Endothelial cell of umbilical vein (primary cell): ENCODE measurements at regions not wholly inside any gene's neighbourhood (a gene's known extent, or its start where the extent isn't known, plus 50 kb on each side); places are given as distances from the start of the nearest gene placed in this dataset.

Experiments
- BruUV-seq: library from RNA; stranded (reverse); fragments of 400-500 nt; replicated peaks from 2 replicates; lab custom pipeline; 2021; lab: Mats Ljungman, UMichigan
- CTCF ChIA-PET: fragments of 300-600, 350-600 bp; sonication (Branson Sonifier 250); formaldehyde crosslinking; loops from one replicate; lab custom pipeline; 2021; ENCODE audit warnings: antibody characterized with exemption, inconsistent platforms; lab: Charles Lee
- POLR2A ChIA-PET: fragments of 300-600, 350-600 bp; sonication (Branson Sonifier 250); formaldehyde crosslinking; loops from one replicate; lab custom pipeline; 2021; ENCODE audit warnings: antibody characterized with exemption, inconsistent platforms; lab: Charles Lee
- DNase-seq: peaks from one replicate; pipeline ENCODE4 v3.0.0-alpha.2; 2011; ENCODE audit warnings: low read depth, low spot score
- FAIRE-seq: peaks from 2 replicates; lab custom pipeline; 2011; peaks lifted over from hg19 to GRCh38; lab: Jason Lieb, UNC
- H2AFZ ChIP-seq: 2 replicates; pipeline ENCODE4 v1.6.0; 2012; ENCODE audit warnings: low read depth, low read length, control low read depth, inconsistent platforms
- H3K27ac ChIP-seq: 2 replicates; pipeline ENCODE4 v1.5.1; 2011; ENCODE audit warnings: low read depth, mild to moderate bottlenecking, control low read depth, low read length, moderate library complexity; ENCODE audit not compliant: insufficient read depth
- H3K27me3 ChIP-seq, 2 experiments: 2 replicates each; pipeline versions ENCODE4 v1.6.0 to v1.6.1; 2011; ENCODE audit warnings: low read length in 2 of 2, mixed read lengths in 1 of 2; ENCODE audit not compliant: control insufficient read depth in 2 of 2, insufficient read depth in 2 of 2
- H3K36me3 ChIP-seq, 2 experiments: 2 replicates in 1 of 2; 3 replicates in 1 of 2; pipeline ENCODE4 v1.5.1; 2011; ENCODE audit warnings: low read length in 2 of 2, mild to moderate bottlenecking in 1 of 2, moderate library complexity in 1 of 2; ENCODE audit not compliant: control insufficient read depth in 2 of 2, insufficient read depth in 2 of 2; ENCODE audit errors: extremely low read depth in 1 of 2
- H3K4me1 ChIP-seq: 3 replicates; pipeline ENCODE4 v1.5.1; 2011; ENCODE audit warnings: mild to moderate bottlenecking, low read length; ENCODE audit not compliant: control insufficient read depth, insufficient read depth; ENCODE audit errors: extremely low read depth
- H3K4me2 ChIP-seq: 2 replicates; pipeline ENCODE4 v1.6.1; 2011; ENCODE audit warnings: low read length, control low read depth, mixed read lengths; ENCODE audit not compliant: insufficient read depth
- H3K4me3 ChIP-seq, 3 experiments: fragments of 200-600 bp in 1 of 3; sonication (generic), shearing (Covaris generic) in 1 of 3; replicated peaks in 1 of 3; 2 replicates each; pipeline ENCODE4 v1.5.1; 2011 to 2016; ENCODE audit warnings: control low read depth in 3 of 3, low read length in 3 of 3, mild to moderate bottlenecking in 2 of 3, inconsistent platforms in 1 of 3, low read depth in 1 of 3, moderate library complexity in 1 of 3; ENCODE audit not compliant: insufficient read depth in 1 of 3
- H3K79me2 ChIP-seq: 2 replicates; pipeline ENCODE4 v1.6.0; 2012; ENCODE audit warnings: low read length, inconsistent platforms; ENCODE audit not compliant: control insufficient read depth, insufficient read depth
- H3K9ac ChIP-seq: replicated peaks from 2 replicates; pipeline ENCODE3; 2011; ENCODE audit warnings: low read length, control low read depth; ENCODE audit not compliant: insufficient read depth; ENCODE audit errors: extremely low read depth
- H3K9me1 ChIP-seq: replicated peaks from 3 replicates; pipeline ENCODE4 v1.6.0; 2011; ENCODE audit warnings: mild to moderate bottlenecking, low read length; ENCODE audit not compliant: control insufficient read depth, insufficient read depth; ENCODE audit errors: extremely low read depth
- H3K9me3 ChIP-seq: replicated peaks from 2 replicates; pipeline ENCODE4 v1.5.1; 2012; ENCODE audit warnings: low read length, inconsistent platforms; ENCODE audit not compliant: control insufficient read depth, insufficient read depth
- H4K20me1 ChIP-seq: replicated peaks from 2 replicates; pipeline ENCODE3; 2011; ENCODE audit warnings: mild to moderate bottlenecking, low read length; ENCODE audit not compliant: control insufficient read depth, insufficient read depth; ENCODE audit errors: extremely low read depth
- EZH2 ChIP-seq: IDR thresholded peaks from 2 replicates; pipeline ENCODE4 v1.6.1; 2012; ENCODE audit warnings: borderline replicate concordance, low read depth, mild to moderate bottlenecking, moderate library complexity, low read length, inconsistent platforms; ENCODE audit not compliant: severe bottlenecking
- JUN ChIP-seq: IDR thresholded peaks from 2 replicates; pipeline ENCODE4 v1.6.1; 2011; ENCODE audit warnings: borderline replicate concordance, low read depth; ENCODE audit not compliant: insufficient read length, insufficient read depth
- MYC ChIP-seq: IDR thresholded peaks from one replicate; pipeline ENCODE4 v1.6.1; 2011; ENCODE audit warnings: mild to moderate bottlenecking, low read depth, low read length
- dilution Hi-C: fragments of 300-500 bp; cut with MboI; formaldehyde crosslinking; loops from one replicate; pipeline ENCODE4 v1.15.0; 2019; ENCODE audit warnings: low sequenced_read_pairs; ENCODE audit not compliant: extremely low pct_ligation_motif_present
- intact Hi-C: fragments of 100-400 bp; cut with micrococcal nuclease; formaldehyde crosslinking; loops from one replicate; pipeline ENCODE4 v1.10.0; 2022
- TF ChIP-seq, protein P1 (sequence below), 2 donors: IDR thresholded peaks; 1 replicate in 1 of 2; 2 replicates in 1 of 2; pipeline ENCODE4 v1.5.1; 2011; ENCODE audit warnings: low read length in 2 of 2, mild to moderate bottlenecking in 2 of 2, moderate library complexity in 2 of 2, control low read depth in 1 of 2, inconsistent platforms in 1 of 2, low read depth in 1 of 2; ENCODE audit not compliant: insufficient read depth in 1 of 2; ENCODE audit errors: extremely low read depth in 1 of 2

DNA sequence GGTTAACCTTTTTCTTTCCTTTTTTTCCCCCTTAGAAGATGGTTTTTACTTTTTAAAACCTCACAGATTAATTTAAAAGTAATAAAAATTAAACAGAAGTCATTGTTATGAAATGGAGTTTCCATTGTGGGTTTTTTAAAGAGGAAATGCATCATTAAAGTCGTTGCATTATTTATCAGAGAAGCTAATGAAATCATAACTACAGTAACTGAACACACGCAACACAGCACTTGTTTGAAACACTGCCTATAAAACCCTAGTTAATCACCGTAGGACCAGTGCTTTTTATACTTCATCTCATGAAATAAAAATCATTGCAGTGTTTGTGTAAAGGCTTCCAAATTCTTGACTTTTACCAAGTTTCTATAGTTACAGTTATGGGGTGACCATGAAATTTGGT, 82.4 kb upstream of the NTRK2 start:
- DNase-seq (no peak), FAIRE-seq (no peak)
- CTCF ChIA-PET = no interaction called here
- Histone ChIP-seq H4K20me1 (no peaks in the 10 kb centered on the region), H2AFZ (no peak overlapping the region), H3K9me1 (no peaks in the 10 kb centered on the region), H3K27ac (no peak overlapping the region), H3K9me3 (no peaks in the 10 kb centered on the region), H3K4me1 (no peaks in the 10 kb centered on the region), H3K4me2 (no peak overlapping the region), H3K27me3 (no peaks in the 10 kb centered on the region), H3K9ac (no peak overlapping the region), H3K4me3 (no peak overlapping the region), H3K79me2 (no peaks in the 10 kb centered on the region), H3K36me3 (no peaks in the 10 kb centered on the region)
- TF ChIP-seq, protein P1, sequence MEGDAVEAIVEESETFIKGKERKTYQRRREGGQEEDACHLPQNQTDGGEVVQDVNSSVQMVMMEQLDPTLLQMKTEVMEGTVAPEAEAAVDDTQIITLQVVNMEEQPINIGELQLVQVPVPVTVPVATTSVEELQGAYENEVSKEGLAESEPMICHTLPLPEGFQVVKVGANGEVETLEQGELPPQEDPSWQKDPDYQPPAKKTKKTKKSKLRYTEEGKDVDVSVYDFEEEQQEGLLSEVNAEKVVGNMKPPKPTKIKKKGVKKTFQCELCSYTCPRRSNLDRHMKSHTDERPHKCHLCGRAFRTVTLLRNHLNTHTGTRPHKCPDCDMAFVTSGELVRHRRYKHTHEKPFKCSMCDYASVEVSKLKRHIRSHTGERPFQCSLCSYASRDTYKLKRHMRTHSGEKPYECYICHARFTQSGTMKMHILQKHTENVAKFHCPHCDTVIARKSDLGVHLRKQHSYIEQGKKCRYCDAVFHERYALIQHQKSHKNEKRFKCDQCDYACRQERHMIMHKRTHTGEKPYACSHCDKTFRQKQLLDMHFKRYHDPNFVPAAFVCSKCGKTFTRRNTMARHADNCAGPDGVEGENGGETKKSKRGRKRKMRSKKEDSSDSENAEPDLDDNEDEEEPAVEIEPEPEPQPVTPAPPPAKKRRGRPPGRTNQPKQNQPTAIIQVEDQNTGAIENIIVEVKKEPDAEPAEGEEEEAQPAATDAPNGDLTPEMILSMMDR (IDR thresholded peaks at IDR 0.05; ENCODE audit: extremely low read depth in 1 of 2, insufficient read depth in 1 of 2, low read depth in 1 of 2, low read length in 2 of 2) = no peak
- no peak for TF ChIP-seq MYC
- POLR2A ChIA-PET = no interaction called here
- dilution Hi-C loops (no loop called here), intact Hi-C loops (no loop called here)
- no TSS peak for BruUV-seq

DNA sequence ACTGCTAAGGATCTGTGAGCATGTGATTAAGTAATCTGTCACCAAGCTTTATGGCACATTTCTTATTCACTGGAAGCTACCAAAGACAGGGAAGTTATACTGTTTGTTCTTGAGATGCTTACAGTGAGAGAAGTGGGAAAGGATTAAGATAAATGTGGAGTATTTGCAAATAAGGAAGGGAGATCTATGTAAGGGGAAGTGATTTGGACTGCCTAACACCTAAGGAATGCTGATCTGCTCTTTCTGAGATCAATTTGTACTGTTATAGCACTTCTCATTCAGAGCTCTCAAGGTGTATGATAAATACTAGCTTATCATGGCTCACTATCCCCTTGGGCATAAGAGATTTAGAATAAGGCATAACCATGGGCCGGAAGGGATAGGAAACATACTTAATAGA, 80.0 kb upstream of the NTRK2 start:
- H3K27ac ChIP-seq = no peak overlapping the region
- H3K4me2 ChIP-seq = no peak overlapping the region
- ChIA-PET POLR2A (no interaction called here), CTCF (no interaction called here)
- H3K4me1 ChIP-seq = no peaks in the 10 kb centered on the region
- no peaks in the 10 kb centered on the region for H3K27me3 ChIP-seq
- no TSS peak for BruUV-seq
- no peaks in the 10 kb centered on the region for H3K9me3 ChIP-seq
- FAIRE-seq (no peak), DNase-seq (no peak)
- H3K9me1 ChIP-seq = no peaks in the 10 kb centered on the region
- no peak overlapping the region for H2AFZ ChIP-seq
- no peak overlapping the region for H3K4me3 ChIP-seq
- dilution Hi-C loops = no loop called here
- H4K20me1 ChIP-seq = no peaks in the 10 kb centered on the region
- TF ChIP-seq JUN (no peak), EZH2 (no peak)
- no peaks in the 10 kb centered on the region for H3K36me3 ChIP-seq
- H3K9ac ChIP-seq = no peak overlapping the region
- H3K79me2 ChIP-seq = no peaks in the 10 kb centered on the region
- intact Hi-C loops = no loop called here
